ENCODE measurements at regions not wholly inside any gene's neighbourhood (a gene's known extent, or its start where the extent isn't known, plus 50 kb on each side); places are given as distances from the start of the nearest gene placed in this dataset.

DNA sequence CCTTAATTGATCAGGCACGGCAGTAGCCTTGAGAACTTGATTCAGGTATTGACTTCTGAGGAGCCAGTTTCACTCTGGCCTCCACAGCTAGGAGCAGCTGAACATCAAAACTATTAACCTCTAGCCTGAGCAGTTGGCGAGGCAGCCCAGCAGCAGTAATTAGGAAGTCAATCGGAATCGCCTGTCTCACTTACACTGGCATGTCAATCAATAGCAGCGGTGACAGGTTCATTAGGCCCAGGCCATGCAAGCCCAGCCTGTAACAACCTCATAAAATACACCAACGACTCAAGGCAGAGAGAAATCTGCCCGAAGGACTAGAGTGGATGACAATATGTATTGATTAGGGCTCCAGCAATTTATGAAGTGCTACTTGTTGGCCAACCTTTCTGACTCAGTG, 255.4 kb upstream of the SKOR2 start:
- 86% methylated on average over 1 of the region's 7 CpGs for WGBS (ENCODE audit: missing lambda C conversion rate)
- no peak for ATAC-seq
- Histone ChIP-seq H3K27ac (no peak overlapping the region), H3K4me2 (no peak overlapping the region), H3K4me1 (no peaks in the 10 kb centered on the region), H3K4me3 (no peak overlapping the region), H3K9me3 (no peaks in the 10 kb centered on the region)
- TF ChIP-seq POLR2AphosphoS2 (conservative IDR thresholded peaks at IDR 0.05; ENCODE audit: low read length) (no peak), ZC3H11A (IDR thresholded peaks at IDR 0.05) (no peak), MYC (IDR thresholded peaks at IDR 0.05; ENCODE audit: borderline replicate concordance, low read length) (no peak), NFE2L2 (conservative IDR thresholded peaks at IDR 0.05; ENCODE audit: low read length) (no peak), RNF2 (IDR thresholded peaks at IDR 0.05; ENCODE audit: borderline replicate concordance, low read depth) (no peak), KDM1A (IDR thresholded peaks at IDR 0.05; ENCODE audit: low read depth) (no peak)
- no peak for DNase-seq (ENCODE audit: low read depth in 1 of 2, low spot score in 1 of 2)
- CTCF ChIA-PET: interaction anchor here (0.6 kb wide), 1 partner anchor 207 kb away, joined by 3 read pairs; no protein-coding TSS in a partner anchor
- FAIRE-seq: no peak
- POLR2A ChIA-PET: no interaction called here

DNA sequence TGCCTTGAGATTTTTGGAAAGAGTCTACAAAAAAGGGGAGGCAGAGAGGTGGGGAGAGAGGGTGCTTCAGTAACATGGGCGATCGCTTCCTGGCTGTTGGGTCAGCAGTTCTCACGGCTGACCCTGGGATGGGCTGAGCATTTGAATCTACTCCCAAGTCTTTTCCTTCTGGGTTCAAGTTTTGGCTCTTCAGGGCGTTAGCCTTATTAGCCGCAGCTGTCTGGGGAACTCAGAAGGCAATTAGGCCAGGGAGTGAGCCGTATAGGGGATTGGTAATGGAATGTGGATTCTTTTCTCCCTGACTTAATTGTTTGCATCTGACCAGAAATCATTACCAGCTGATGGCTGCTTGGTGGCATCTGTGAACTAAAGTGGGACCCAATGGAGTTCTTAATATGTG, 250.5 kb upstream of the SKOR2 start:
- no peaks in the 10 kb centered on the region for H3K4me1 ChIP-seq
- FAIRE-seq: no peak
- ChIA-PET CTCF (no interaction called here), POLR2A (no interaction called here)
- no peak overlapping the region for H3K4me2 ChIP-seq
- no peak overlapping the region for H3K4me3 ChIP-seq
- WGBS (ENCODE audit: missing lambda C conversion rate): 56% methylated on average over 6 of the region's 6 CpGs
- DNase-seq (ENCODE audit: low read depth in 1 of 2, low spot score in 1 of 2): no peak
- no peak for TF ChIP-seq JUNB (IDR thresholded peaks at IDR 0.05)
- TF ChIP-seq EP300 (IDR thresholded peaks at IDR 0.05): no peak
- TF ChIP-seq HOXB13 (CRISPR knock-in tag; IDR thresholded peaks at IDR 0.05; ENCODE audit: low read depth): no peak
- TF ChIP-seq BHLHE40 (IDR thresholded peaks at IDR 0.05; ENCODE audit: low read depth, low read length): no peak
- TF ChIP-seq FOSL2 (IDR thresholded peaks at IDR 0.05): no peak
- TF ChIP-seq FOSL2 (CRISPR knock-in tag; IDR thresholded peaks at IDR 0.05): no peak
- TF ChIP-seq, protein P1, sequence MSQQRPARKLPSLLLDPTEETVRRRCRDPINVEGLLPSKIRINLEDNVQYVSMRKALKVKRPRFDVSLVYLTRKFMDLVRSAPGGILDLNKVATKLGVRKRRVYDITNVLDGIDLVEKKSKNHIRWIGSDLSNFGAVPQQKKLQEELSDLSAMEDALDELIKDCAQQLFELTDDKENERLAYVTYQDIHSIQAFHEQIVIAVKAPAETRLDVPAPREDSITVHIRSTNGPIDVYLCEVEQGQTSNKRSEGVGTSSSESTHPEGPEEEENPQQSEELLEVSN (IDR thresholded peaks at IDR 0.05; ENCODE audit: borderline replicate concordance, low read depth): no peak
- no peak for TF ChIP-seq RAD21 (conservative IDR thresholded peaks at IDR 0.05 in 1 of 2, IDR thresholded peaks at IDR 0.05 in 1 of 2)
- ATAC-seq: no peak
- no peak overlapping the region for H3K27ac ChIP-seq
- no peaks in the 10 kb centered on the region for H3K9me3 ChIP-seq

DNA sequence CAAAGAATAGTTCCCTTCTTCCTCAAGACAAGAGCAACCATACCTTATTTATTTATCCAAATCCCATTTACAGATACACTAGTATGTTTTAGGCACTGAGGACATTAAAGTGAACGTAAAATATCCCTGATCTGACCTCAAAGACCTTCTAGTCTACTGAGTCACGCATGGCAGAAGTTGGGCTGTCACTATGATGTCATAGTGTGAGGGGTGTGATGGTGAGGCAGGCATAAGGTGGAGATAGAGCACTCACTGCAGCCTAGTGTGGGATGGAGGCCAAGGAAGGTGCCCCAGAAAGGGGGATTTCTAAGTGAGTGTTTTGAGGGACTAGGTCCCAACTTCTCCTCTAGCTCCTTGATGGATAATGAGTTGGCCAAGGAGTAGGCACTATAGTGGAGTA, 249.5 kb upstream of the SKOR2 start:
- Histone ChIP-seq H3K9me3 (no peaks in the 10 kb centered on the region), H3K27ac (no peak overlapping the region), H3K4me2 (no peak overlapping the region), H3K4me1 (no peaks in the 10 kb centered on the region), H3K4me3 (no peak overlapping the region)
- POLR2A ChIA-PET: no interaction called here
- TF ChIP-seq FOSB (CRISPR knock-in tag; IDR thresholded peaks at IDR 0.05): no peak
- no peak for TF ChIP-seq ZC3H11A (IDR thresholded peaks at IDR 0.05)
- TF ChIP-seq SREBF2 (IDR thresholded peaks at IDR 0.05): no peak
- no peak for TF ChIP-seq HOXA7 (CRISPR knock-in tag; IDR thresholded peaks at IDR 0.05)
- TF ChIP-seq, protein P2, sequence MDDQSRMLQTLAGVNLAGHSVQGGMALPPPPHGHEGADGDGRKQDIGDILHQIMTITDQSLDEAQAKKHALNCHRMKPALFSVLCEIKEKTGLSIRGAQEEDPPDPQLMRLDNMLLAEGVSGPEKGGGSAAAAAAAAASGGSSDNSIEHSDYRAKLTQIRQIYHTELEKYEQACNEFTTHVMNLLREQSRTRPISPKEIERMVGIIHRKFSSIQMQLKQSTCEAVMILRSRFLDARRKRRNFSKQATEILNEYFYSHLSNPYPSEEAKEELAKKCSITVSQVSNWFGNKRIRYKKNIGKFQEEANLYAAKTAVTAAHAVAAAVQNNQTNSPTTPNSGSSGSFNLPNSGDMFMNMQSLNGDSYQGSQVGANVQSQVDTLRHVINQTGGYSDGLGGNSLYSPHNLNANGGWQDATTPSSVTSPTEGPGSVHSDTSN (IDR thresholded peaks at IDR 0.05): no peak
- TF ChIP-seq, protein P3, sequence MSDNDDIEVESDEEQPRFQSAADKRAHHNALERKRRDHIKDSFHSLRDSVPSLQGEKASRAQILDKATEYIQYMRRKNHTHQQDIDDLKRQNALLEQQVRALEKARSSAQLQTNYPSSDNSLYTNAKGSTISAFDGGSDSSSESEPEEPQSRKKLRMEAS (IDR thresholded peaks at IDR 0.05): no peak
- no peak for TF ChIP-seq RAD21 (conservative IDR thresholded peaks at IDR 0.05 in 1 of 2, IDR thresholded peaks at IDR 0.05 in 1 of 2)
- TF ChIP-seq ESRRA (IDR thresholded peaks at IDR 0.05; ENCODE audit: borderline replicate concordance, low read length): no peak
- WGBS (ENCODE audit: missing lambda C conversion rate): 5% methylated on average over 2 of the region's 2 CpGs
- DNase-seq (ENCODE audit: low read depth in 1 of 2, low spot score in 1 of 2): no peak
- no peak for ATAC-seq
- FAIRE-seq: no peak
- CTCF ChIA-PET: no interaction called here

DNA sequence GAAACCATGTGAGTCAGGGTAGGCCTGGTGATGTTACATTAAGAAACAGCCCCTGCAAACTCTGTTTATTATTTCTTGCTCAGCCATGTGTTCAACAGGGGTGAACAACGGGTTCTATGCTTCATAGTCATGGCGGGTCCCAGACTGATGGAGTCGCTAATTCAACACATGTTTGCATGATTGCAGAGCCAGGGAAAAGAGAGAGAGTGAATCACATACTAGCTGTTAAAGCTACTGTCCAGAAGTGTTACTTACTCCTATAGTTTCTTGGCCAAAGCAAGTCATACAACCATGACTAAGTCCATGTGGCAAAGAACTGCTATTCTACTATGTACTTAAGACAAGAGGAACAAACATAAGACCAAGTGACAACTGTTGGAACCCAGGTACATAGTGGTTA, 241.2 kb upstream of the SKOR2 start:
- ChIA-PET POLR2A (no interaction called here), CTCF (no interaction called here)
- ATAC-seq (no peak), DNase-seq (ENCODE audit: low read depth in 1 of 2, low spot score in 1 of 2) (no peak), FAIRE-seq (no peak)
- TF ChIP-seq CHD2 (IDR thresholded peaks at IDR 0.05; ENCODE audit: low read length, partially characterized antibody) (no peak), PHF8 (IDR thresholded peaks at IDR 0.05; ENCODE audit: borderline replicate concordance, low read depth) (no peak), ZFP36 (IDR thresholded peaks at IDR 0.05; ENCODE audit: borderline replicate concordance, partially characterized antibody) (no peak), CEBPB (IDR thresholded peaks at IDR 0.05) (no peak), GATA3 (IDR thresholded peaks at IDR 0.05; ENCODE audit: borderline replicate concordance) (no peak), SMC3 (IDR thresholded peaks at IDR 0.05) (no peak), ZSCAN20 (CRISPR knock-in tag; IDR thresholded peaks at IDR 0.05) (no peak), NR3C1 (IDR thresholded peaks at IDR 0.05) (no peak), POLR2AphosphoS2 (conservative IDR thresholded peaks at IDR 0.05; ENCODE audit: low read length) (no peak), CBX2 (IDR thresholded peaks at IDR 0.05; ENCODE audit: borderline replicate concordance, low read depth) (no peak)
- TF ChIP-seq, protein P4, sequence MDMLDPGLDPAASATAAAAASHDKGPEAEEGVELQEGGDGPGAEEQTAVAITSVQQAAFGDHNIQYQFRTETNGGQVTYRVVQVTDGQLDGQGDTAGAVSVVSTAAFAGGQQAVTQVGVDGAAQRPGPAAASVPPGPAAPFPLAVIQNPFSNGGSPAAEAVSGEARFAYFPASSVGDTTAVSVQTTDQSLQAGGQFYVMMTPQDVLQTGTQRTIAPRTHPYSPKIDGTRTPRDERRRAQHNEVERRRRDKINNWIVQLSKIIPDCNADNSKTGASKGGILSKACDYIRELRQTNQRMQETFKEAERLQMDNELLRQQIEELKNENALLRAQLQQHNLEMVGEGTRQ (IDR thresholded peaks at IDR 0.05): no peak
- Histone ChIP-seq H3K9me3 (no peaks in the 10 kb centered on the region), H3K4me1 (no peaks in the 10 kb centered on the region), H3K27ac (no peak overlapping the region), H3K4me3 (no peak overlapping the region), H3K4me2 (no peak overlapping the region)
- 0% methylated on average over 3 of the region's 3 CpGs for WGBS (ENCODE audit: missing lambda C conversion rate)

Data from A549 (cell line).